Ectodermal cell (in vitro differentiated cells): ENCODE measurements at regions not wholly inside any gene's neighbourhood (a gene's known extent, or its start where the extent isn't known, plus 50 kb on each side); places are given as distances from the start of the nearest gene placed in this dataset.

Experiments
- H3K27ac ChIP-seq: 2 replicates; pipeline ENCODE4 v1.7.0; 2013; ENCODE audit warnings: mild to moderate bottlenecking, low read depth, low read length; ENCODE audit not compliant: insufficient read depth, poor library complexity, severe bottlenecking
- H3K27me3 ChIP-seq: 2 replicates; pipeline ENCODE4 v1.7.0; 2013; ENCODE audit warnings: mild to moderate bottlenecking, low read length; ENCODE audit not compliant: insufficient read depth, control insufficient read depth, poor library complexity, severe bottlenecking
- H3K36me3 ChIP-seq: one replicate; pipeline ENCODE4 v1.7.0; 2013; ENCODE audit warnings: low read length; ENCODE audit not compliant: control insufficient read depth, insufficient read depth
- H3K4me1 ChIP-seq: one replicate; pipeline ENCODE4 v1.7.0; 2013; ENCODE audit warnings: low read length; ENCODE audit not compliant: control insufficient read depth, insufficient read depth
- H3K4me3 ChIP-seq: 2 replicates; pipeline ENCODE4 v1.7.0; 2013; ENCODE audit warnings: low read depth, low read length, control low read depth; ENCODE audit not compliant: insufficient read depth
- H3K9me3 ChIP-seq: 2 replicates; pipeline ENCODE4 v1.7.0; 2013; ENCODE audit warnings: mild to moderate bottlenecking, low read length, moderate library complexity; ENCODE audit not compliant: control insufficient read depth
- WGBS, 2 experiments: methylation state at CpG; one replicate each; pipeline ENCODE4 v1.1.7; 2013; ENCODE audit warnings: missing lambda C conversion rate in 2 of 2; 5-methylcytosine and 5-hydroxymethylcytosine counted together

DNA sequence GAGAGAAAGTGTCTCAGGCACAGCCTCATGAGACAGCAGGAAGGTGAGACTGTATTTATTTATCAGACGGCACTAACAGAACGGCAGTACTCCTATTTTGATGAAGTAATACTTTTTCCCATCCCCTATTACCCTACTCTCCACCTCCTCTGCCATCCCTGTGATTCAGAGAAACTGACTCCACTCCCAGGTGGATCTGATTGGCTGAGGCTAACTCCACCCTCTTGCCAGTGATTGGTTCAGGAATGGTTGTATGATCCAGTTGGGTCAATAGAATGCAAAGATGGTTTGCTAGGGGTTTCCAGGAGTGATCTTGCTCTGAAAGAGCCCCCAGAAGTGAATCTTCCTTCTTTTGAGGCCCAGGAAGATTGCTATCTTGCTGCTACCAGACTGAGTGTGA, 65.9 kb upstream of the RCN1 start:
- H3K4me1 ChIP-seq = no peaks in the 10 kb centered on the region
- no peaks in the 10 kb centered on the region for H3K27me3 ChIP-seq
- no peaks in the 10 kb centered on the region for H3K9me3 ChIP-seq
- 81 to 98% methylated on average over 2 of the region's 2 CpGs for WGBS, 2 experiments
- H3K4me3 ChIP-seq = no peak overlapping the region
- H3K27ac ChIP-seq = no peak overlapping the region
- no peaks in the 10 kb centered on the region for H3K36me3 ChIP-seq

DNA sequence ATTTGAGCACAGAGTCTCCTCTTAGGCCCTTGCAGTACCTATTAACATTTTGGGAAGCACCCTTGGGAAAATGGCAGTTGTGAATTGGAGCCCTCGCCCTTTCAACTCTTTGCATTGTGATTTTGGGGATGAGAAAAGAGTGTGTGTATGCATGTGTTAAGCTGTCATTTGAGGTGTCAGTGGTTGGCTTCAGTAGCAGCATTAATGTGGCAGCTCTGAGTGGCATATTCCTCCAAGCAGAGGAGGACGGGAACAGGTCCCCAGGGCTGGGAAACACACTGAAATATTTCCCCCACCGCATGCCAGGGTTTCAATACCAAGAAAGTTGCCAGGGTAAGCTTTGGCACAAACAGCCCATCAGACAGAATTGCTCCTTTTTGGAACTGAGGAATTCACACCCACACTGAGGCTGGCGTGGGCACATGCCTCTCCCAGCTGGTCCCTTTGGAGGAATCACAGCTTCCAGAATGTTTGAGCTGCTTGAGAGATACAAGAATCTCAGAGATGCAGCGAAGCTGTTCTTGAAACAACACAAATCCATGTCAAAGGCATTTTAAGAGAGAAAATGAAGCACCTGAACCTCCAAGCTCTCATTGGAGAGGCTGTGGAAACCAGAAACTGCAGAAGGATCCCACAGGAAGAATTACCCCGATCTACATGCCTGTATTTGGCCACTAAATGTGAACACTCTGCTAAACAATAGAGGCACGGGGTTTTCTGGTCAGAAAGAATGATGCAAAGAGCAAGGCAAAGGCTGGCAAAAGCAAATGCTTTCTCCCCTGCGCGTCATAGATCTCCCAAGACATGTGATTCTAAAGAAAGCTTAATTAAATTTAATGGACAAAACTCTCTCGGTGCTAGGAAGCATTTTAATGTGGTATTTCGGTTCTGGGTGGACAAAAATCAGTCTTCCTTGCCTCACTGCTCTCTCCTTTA, 67.2 kb upstream of the RCN1 start:
- Histone ChIP-seq H3K27me3 (no peaks in the 10 kb centered on the region), H3K9me3 (no peaks in the 10 kb centered on the region), H3K27ac (no peak overlapping the region), H3K4me1 (no peaks in the 10 kb centered on the region), H3K36me3 (no peaks in the 10 kb centered on the region), H3K4me3 (no peak overlapping the region)
- 92% methylated on average over 11 of the region's 11 CpGs for WGBS, 2 experiments

DNA sequence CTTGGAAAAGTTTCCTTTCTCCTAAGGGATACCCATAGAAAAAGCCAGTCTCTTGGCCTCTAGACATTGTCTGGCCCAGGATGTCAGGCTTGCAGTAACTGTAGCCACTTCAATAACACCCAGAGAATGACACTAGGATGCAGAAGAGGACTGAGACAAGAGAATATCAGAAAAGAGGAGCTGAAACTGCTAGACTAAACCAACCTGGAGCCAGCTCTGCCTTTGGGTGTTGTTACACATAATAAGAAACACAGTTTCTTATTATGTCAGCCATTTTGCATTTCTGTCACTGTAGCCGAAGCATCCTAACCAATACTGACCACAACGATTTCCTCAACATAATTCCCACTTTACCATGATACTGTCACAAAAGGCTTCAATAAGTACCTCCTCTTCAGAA, 72.2 kb upstream of the RCN1 start:
- Histone ChIP-seq H3K4me1 (no peaks in the 10 kb centered on the region), H3K9me3 (no peaks in the 10 kb centered on the region), H3K27ac (no peak overlapping the region), H3K36me3 (no peaks in the 10 kb centered on the region), H3K4me3 (no peak overlapping the region), H3K27me3 (no peaks in the 10 kb centered on the region)
- WGBS, 2 experiments = 91 to 98% methylated on average over 2 of the region's 2 CpGs

DNA sequence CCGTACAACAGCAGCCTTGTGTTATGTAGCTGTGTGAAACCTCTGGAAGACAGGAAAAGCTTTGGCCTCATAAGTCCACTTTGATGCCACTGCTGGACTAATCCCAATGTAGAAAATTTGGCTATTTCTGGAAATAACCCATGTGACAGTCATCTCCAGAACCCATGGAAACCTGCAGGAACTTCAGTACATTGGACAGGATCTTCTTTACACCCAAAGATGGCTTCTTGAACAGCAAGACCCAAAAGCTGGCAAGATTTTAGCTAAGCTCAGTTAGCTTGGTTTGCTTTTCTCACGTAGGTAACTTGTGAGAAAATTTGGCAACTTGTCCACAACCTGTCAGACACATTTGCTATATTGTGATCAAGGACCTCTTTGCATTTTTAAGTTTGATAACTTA, 74.8 kb upstream of the RCN1 start:
- no peaks in the 10 kb centered on the region for H3K9me3 ChIP-seq
- no peaks in the 10 kb centered on the region for H3K4me1 ChIP-seq
- H3K36me3 ChIP-seq = no peaks in the 10 kb centered on the region
- no peaks in the 10 kb centered on the region for H3K27me3 ChIP-seq
- no peak overlapping the region for H3K4me3 ChIP-seq
- 95 to 97% methylated on average over 2 of the region's 2 CpGs for WGBS, 2 experiments
- H3K27ac ChIP-seq = no peak overlapping the region

DNA sequence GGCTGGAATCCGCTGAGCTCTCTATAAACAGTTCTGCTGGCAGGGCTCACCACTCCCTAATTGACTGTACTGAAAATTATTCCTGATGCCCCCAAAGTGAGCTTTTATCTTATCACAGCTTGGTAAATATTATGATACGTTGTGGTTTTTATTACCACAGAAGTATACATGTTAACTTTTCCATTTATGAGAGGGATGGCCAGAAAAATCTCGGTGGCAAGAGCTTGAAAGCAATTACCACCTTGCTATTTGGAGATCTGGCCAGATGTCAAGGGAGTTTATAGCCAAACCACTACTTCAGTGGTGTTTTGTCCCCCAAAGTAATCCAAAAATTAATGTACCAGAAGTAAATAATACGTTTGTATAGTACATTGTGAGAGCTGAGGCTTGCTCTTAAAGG, 75.4 kb upstream of the RCN1 start:
- Histone ChIP-seq H3K27ac (no peak overlapping the region), H3K27me3 (no peaks in the 10 kb centered on the region), H3K4me3 (no peak overlapping the region), H3K9me3 (no peaks in the 10 kb centered on the region), H3K4me1 (no peaks in the 10 kb centered on the region), H3K36me3 (no peaks in the 10 kb centered on the region)
- 95 to 96% methylated on average over 4 of the region's 4 CpGs for WGBS, 2 experiments

DNA sequence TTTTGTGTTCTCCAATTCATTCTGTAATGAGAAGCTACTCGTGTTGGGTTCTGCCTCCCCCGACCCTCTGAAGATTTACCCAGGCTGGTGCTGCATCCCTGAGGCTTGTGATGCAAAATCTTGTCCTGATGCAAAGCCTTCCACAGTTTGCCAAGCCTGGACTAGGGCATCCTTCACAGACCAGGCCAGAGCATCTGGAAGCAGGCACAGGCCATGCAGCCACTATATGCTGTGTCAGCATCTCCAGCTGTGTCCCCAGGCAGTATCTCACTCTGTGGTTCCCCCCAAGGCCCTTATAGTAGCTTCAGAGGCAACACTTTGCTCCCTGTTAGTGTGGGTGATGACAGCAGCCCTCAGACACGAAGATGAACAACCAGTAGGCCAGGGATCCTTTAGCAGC, 77.3 kb upstream of the RCN1 start:
- no peaks in the 10 kb centered on the region for H3K9me3 ChIP-seq
- no peak overlapping the region for H3K27ac ChIP-seq
- H3K4me3 ChIP-seq = no peak overlapping the region
- H3K4me1 ChIP-seq = no peaks in the 10 kb centered on the region
- H3K27me3 ChIP-seq = no peaks in the 10 kb centered on the region
- 62 to 70% methylated on average over 3 of the region's 3 CpGs for WGBS, 2 experiments
- no peaks in the 10 kb centered on the region for H3K36me3 ChIP-seq

DNA sequence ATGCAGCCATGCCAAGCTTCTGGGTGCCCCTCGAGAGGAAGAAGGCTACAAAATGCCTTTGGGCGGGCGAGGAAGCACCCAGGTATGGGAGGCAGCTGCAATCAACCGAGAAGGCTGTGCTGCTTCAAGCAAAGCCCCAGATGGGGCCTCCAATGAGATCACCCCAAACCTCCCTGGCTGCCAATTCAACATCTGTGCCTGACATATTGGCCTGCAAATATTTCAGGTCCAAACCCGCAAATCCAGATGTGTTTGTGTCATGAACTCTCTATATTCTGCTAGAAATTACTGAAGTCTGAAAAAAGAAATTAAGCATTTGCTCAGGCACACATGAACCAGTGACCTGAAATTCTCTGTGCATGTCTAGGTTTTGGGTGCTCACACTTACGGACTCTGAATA, 78.8 kb upstream of the RCN1 start:
- no peaks in the 10 kb centered on the region for H3K27me3 ChIP-seq
- 93 to 94% methylated on average over 6 of the region's 6 CpGs for WGBS, 2 experiments
- no peak overlapping the region for H3K4me3 ChIP-seq
- no peaks in the 10 kb centered on the region for H3K36me3 ChIP-seq
- no peaks in the 10 kb centered on the region for H3K4me1 ChIP-seq
- no peak overlapping the region for H3K27ac ChIP-seq
- H3K9me3 ChIP-seq = no peaks in the 10 kb centered on the region

DNA sequence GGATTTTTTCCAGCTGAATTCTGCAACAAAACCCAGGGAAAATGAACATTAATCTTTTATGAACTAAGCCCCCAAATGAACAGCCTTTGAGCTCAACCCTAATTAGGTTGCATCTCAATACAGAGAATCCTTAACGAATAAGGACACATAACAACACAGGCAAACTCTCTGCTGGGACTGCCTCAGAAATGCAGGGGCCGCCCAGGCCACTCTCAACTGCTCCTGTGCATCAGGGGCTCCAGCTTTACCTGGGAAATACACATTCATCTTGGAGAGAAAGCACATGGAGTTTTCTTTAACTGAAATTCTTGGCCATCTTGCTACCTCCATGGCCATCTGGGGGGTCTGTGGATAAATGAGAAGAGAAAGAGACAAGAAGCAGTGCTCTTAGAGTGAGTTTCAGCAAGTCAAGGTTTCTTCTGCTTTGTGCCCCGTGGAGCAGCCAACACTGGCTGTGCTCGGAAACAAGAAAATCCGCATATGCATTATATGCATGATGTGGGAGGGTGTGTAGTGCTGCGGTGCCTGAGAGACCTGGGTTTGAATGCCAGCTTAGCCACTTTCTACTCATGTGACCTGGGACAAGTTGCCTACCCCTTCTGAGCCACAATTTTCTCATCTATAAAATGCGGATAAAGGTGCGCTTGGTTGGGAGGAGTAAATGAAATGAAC, 81.9 kb upstream of the RCN1 start:
- Histone ChIP-seq H3K27me3 (no peaks in the 10 kb centered on the region), H3K36me3 (no peaks in the 10 kb centered on the region), H3K4me1 (no peaks in the 10 kb centered on the region), H3K9me3 (no peaks in the 10 kb centered on the region), H3K27ac (no peak overlapping the region), H3K4me3 (no peak overlapping the region)
- WGBS, 2 experiments = 59 to 68% methylated on average over 6 to 8 of the region's 8 CpGs

DNA sequence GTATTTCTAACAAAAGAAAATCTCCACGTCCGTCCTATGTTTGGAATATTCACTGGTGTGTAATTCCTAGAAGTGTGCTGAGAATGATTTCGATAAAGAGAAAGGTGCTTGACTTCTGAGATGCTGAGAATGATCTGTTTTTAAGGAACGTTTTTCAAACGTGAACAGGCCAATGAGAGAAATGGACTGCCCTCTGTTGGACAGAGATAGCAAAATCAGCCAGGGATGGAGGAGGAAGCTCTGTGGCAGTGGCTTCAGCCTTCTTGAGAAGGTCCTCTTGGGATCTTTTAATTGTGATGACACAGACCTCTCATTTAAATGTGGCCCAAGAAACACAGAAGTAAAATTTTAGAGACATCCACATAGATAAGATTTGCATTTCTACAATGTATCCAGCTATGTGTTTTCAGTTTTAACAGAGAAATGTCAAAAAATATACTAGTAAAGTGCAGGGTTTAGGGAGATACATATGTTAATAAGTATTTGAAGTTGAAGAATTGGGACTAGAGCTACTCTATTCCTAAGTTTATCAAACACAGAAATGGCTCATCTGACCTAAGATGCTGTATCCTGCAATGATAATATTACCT, 84.0 kb upstream of the RCN1 start:
- H3K27me3 ChIP-seq = no peaks in the 10 kb centered on the region
- H3K27ac ChIP-seq = no peak overlapping the region
- H3K4me3 ChIP-seq = no peak overlapping the region
- H3K36me3 ChIP-seq = no peaks in the 10 kb centered on the region
- H3K9me3 ChIP-seq = no peaks in the 10 kb centered on the region
- no peaks in the 10 kb centered on the region for H3K4me1 ChIP-seq
- 19 to 24% methylated on average over 5 of the region's 5 CpGs for WGBS, 2 experiments

DNA sequence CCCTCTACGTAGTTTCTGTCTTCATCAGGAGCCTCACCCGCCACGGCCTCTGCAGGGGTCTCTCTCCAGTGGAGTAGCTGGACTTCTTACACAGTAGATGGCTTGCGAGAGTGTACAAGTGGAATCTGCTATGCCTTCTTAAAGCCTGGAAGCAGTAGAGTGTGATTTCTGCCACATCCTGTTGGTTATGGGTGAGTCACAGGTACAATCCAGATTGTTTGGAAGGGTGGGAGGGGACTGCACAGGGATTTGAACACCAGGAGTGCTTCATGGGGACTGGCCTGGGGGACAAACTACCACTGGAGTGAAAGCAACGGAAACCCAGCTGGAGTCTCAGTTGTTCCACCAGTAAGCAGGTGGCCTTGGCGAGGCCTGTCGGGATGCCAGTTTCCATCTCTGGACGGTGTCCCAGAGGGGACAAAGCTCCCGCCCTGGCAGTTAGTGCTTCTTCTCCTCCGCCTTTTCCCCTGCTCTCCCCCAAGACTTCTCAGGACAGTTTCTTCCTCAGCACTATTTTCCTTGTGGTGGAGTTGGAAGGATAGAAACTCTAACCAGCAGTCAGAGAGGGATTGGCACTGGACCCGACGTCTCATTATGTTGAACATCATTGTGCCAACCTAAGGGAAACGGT, 85.0 kb upstream of the RCN1 start:
- no peaks in the 10 kb centered on the region for H3K27me3 ChIP-seq
- no peaks in the 10 kb centered on the region for H3K4me1 ChIP-seq

More for the DNA sequence above, 85.0 kb upstream of the RCN1 start:
- Histone ChIP-seq H3K27ac (no peak overlapping the region), H3K4me3 (no peak overlapping the region), H3K36me3 (no peaks in the 10 kb centered on the region), H3K9me3 (no peaks in the 10 kb centered on the region)
- 94 to 95% methylated on average over 13 of the region's 13 CpGs for WGBS, 2 experiments
